AG04449 (cell line): ENCODE measurements at regions not wholly inside any gene's neighbourhood (a gene's known extent, or its start where the extent isn't known, plus 50 kb on each side); places are given as distances from the start of the nearest gene placed in this dataset.

ENCODE experiments used
- CTCF ChIA-PET: fragments of 350-600 bp; formaldehyde crosslinking; extraction: SDS; loops from one replicate; lab custom pipeline; 2021; ENCODE audit warnings: antibody characterized with exemption; lab: Yijun Ruan, JAX
- POLR2A ChIA-PET: fragments of 400-600, 350-600 bp; formaldehyde crosslinking; extraction: SDS; loops from one replicate; lab custom pipeline; 2020; ENCODE audit warnings: antibody characterized with exemption, inconsistent platforms; lab: Yijun Ruan, JAX
- DNase-seq: peaks from one replicate; pipeline ENCODE4 v3.0.0-alpha.2; 2010; ENCODE audit warnings: low read depth, low spot score
- H3K4me3 ChIP-seq: 2 replicates; pipeline ENCODE4 v1.5.1; 2011; ENCODE audit warnings: low read depth, mild to moderate bottlenecking, control low read depth, low read length
- TF ChIP-seq, protein P1 (sequence below): IDR thresholded peaks from one replicate; pipeline ENCODE4 v1.5.1; 2011; ENCODE audit warnings: mild to moderate bottlenecking, moderate library complexity, low read length, control low read depth, inconsistent platforms; ENCODE audit not compliant: insufficient read depth; ENCODE audit errors: missing control alignments

DNA sequence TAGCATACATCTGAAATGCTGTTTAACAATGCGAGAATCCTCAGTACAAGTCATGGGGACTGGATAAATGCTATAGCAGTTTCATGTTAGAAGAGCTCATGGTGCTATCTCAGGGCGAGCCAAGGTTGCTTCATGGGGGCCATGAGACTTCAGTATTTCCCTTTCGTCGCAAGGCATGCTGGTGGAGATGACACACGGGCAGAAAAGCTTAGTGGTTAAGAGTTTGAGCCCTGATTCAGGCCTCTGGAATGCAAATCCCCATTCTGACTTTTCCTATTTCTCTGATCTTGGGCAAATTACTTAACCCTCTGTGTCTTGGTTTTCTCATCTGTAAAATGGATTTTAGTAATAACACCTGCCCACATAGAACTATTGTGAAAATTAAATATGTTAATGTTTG, 57.4 kb upstream of the EPHA4 start:
- H3K4me3 ChIP-seq, result no peak overlapping the region
- ChIA-PET CTCF (interaction anchor here (1.1 kb wide), 1 partner anchor 385 kb away, joined by 3 read pairs; no protein-coding TSS in a partner anchor), POLR2A (no interaction called here)
- DNase-seq, result peak; percentile 59
- TF ChIP-seq, protein P1, sequence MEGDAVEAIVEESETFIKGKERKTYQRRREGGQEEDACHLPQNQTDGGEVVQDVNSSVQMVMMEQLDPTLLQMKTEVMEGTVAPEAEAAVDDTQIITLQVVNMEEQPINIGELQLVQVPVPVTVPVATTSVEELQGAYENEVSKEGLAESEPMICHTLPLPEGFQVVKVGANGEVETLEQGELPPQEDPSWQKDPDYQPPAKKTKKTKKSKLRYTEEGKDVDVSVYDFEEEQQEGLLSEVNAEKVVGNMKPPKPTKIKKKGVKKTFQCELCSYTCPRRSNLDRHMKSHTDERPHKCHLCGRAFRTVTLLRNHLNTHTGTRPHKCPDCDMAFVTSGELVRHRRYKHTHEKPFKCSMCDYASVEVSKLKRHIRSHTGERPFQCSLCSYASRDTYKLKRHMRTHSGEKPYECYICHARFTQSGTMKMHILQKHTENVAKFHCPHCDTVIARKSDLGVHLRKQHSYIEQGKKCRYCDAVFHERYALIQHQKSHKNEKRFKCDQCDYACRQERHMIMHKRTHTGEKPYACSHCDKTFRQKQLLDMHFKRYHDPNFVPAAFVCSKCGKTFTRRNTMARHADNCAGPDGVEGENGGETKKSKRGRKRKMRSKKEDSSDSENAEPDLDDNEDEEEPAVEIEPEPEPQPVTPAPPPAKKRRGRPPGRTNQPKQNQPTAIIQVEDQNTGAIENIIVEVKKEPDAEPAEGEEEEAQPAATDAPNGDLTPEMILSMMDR, result no peak

DNA sequence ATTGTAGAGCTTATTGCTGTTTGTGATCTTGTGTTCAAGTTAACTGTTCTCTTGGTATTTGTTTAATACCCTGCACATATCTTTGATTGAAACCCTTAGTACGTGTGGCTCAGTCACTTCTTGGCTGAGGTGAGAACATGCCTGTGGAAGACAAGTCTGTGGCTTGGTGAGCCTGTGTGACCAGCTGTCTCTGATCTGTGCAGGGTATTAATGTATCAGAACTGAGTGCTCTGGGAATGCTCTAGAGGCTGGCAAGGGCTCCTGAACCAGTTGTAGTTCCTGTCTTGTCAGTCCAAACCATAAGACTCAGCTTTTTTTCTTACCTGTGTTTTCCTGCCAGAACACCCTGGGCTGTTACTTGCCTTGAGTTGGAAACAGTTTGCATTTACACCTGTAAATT, 52.4 kb upstream of the EPHA4 start:
- POLR2A ChIA-PET, result no interaction called here
- H3K4me3 ChIP-seq, result no peak overlapping the region
- TF ChIP-seq, protein P1, result no peak
- no peak for DNase-seq
- CTCF ChIA-PET, result no interaction called here
